C4-2B (cell line): ENCODE measurements at regions not wholly inside any gene's neighbourhood (a gene's known extent, or its start where the extent isn't known, plus 50 kb on each side); places are given as distances from the start of the nearest gene placed in this dataset.

Source experiments
- H3K27ac ChIP-seq: fragments of 450-650 bp; 2 replicates; pipeline ENCODE4 v1.5.1; 2017
- CTCF ChIP-seq: fragments of 450-650 bp; conservative IDR thresholded peaks from 2 replicates; pipeline ENCODE4 v1.5.1; 2017; ENCODE audit warnings: mild to moderate bottlenecking
- ZFX ChIP-seq: fragments of 450-650 bp; IDR thresholded peaks from 2 replicates; pipeline ENCODE4 v1.6.1; 2017

- no peak overlapping the region for H3K27ac ChIP-seq
These were observed 189.6 kb upstream of the TNP1 start for GRCh38 chr2:217049422-217049821.

GRCh38 chr2:217048730-217049129, 188.9 kb upstream of the TNP1 start:
- H3K27ac ChIP-seq, result no peak overlapping the region
- no peak for TF ChIP-seq ZFX
- no peak for TF ChIP-seq CTCF

More at GRCh38 chr2:217049422-217049821, 189.6 kb upstream of the TNP1 start:
- no peak for TF ChIP-seq CTCF
- no peak for TF ChIP-seq ZFX

- TF ChIP-seq ZFX (no peak), CTCF (no peak)
- H3K27ac ChIP-seq, result no peak overlapping the region
These were observed 187.8 kb upstream of the TNP1 start for GRCh38 chr2:217047631-217048030.

- TF ChIP-seq ZFX, result no peak
- no peak for TF ChIP-seq CTCF
- H3K27ac ChIP-seq, result no peak overlapping the region
These were observed 187.3 kb upstream of the TNP1 start for GRCh38 chr2:217047209-217047608.

GRCh38 chr2:217045700-217046475, 186.0 kb upstream of the TNP1 start:
- TF ChIP-seq CTCF (no peak), ZFX (no peak)
- no peak overlapping the region for H3K27ac ChIP-seq

GRCh38 chr2:217040099-217040498, 180.2 kb upstream of the TNP1 start:
- TF ChIP-seq CTCF (no peak), ZFX (no peak)

GRCh38 chr2:217038001-217038400, 178.1 kb upstream of the TNP1 start:
- H3K27ac ChIP-seq, result no peak overlapping the region
- TF ChIP-seq CTCF, result no peak

More at GRCh38 chr2:217040099-217040498, 180.2 kb upstream of the TNP1 start:
- H3K27ac ChIP-seq, result no peak overlapping the region
